Dermis blood vessel endothelial cell (primary cell): ENCODE measurements at regions not wholly inside any gene's neighbourhood (a gene's known extent, or its start where the extent isn't known, plus 50 kb on each side); places are given as distances from the start of the nearest gene placed in this dataset.

Source experiments
- DNase-seq: peaks from one replicate; pipeline ENCODE4 v3.0.0; 2010

DNA sequence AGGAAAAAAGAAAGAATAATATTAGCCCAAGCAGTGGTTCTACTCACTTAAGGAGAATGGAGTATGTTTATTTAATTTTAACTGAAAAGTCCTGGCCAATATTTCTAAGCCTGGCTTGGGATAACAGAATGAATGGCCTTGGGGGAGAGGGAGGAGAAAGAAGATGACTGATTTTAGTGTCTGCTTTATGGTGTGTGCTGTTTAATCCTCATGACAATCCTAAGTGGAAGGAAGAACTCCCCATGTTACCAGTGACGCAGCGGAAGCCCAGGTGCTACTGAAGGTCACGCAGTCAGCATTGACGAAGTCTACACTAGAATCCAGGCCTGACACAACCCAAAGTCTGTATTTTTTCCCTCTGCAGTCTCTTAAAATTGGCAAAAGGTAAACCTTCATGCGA, 50.5 kb downstream of the PALM2AKAP2 start:
- DNase-seq = no peak

DNA sequence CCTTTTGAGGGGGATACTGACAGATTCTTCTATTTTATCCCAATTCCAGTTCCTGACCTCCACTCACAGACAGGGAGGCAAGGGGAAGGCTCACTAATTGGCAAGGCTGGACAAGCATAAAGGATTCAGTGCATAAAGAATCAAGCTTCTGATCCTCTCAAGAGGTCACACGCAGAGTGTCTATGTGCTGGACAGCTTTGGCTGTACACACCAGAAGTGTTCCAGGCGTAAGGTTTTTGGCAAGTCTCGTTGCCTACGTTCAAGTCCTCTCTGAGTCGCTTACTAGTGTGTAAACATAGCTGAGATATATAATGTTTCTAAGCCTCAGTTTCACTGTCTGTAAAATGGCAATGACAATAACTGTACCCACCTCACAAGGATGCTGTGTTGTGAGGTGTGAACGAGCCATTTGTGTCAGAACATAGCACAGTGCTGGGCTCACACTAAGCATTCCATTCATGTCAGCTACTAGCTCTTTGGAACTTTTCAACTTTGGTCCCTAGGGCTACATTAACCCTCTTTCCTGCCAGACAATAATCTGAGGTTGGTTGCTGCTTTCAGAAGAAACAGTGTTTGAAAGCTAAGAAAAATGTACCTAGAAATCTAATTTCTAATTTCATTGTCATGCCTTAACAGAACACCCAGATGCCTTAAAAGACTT, 52.1 kb downstream of the PALM2AKAP2 start:
- no peak for DNase-seq

DNA sequence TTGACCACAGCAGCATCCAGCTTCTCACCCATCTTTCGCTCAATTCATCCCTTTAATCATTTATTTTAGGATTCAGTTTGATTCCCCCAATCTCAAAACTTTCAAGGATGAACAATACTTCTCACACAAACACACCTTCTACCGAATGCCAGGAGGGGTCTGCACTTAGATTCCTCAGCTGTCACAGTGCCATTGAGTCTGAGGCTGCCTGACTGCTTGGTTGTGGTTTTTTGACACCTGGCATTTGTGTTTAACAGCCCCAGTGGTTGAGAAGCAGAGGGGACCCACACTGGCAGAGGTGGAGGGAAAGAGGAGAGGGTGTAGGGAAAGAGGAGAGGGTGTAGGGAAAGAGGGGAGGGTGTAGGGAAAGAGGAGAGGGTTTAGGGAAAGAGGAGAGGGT, 54.9 kb downstream of the PALM2AKAP2 start:
- no peak for DNase-seq

DNA sequence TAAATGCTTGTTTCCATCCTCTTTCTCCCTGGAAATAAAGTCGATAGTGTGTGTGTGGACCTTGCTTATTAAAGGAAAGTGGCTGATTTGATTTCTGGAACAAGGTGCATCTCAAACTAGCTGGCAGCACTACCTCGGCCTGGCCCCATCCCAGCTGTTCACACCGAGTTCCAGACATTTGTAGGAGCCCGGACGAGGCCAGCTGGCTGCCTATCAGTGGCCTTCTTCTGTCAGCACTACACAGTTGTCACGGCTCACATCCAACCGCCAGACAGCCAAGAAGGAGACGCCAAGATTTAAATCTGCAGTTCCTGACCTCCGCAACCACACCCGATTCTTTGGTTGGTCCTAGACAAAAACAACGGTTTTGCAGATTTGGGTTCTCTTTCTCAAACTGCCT, 63.6 kb downstream of the PALM2AKAP2 start:
- DNase-seq = no peak

DNA sequence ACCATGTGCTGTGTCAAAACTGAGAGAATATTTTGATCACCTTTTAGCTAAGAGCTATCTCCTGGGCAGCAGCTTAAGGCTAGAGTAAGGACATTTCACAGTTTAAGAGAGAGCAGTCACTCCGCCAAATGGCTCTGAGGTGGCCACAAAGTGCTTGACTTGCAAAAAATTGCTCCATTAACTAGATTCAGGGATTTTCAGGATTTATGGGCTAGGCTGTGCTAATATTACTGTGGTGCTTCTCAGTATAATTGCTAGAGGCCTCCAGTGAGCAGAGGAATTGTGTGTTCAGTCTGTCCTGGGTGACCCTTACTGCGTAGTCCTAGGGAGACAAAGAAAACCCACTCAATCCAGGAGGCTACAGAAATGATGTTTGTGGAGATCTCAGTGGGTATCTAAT, 65.2 kb downstream of the PALM2AKAP2 start:
- DNase-seq = no peak

DNA sequence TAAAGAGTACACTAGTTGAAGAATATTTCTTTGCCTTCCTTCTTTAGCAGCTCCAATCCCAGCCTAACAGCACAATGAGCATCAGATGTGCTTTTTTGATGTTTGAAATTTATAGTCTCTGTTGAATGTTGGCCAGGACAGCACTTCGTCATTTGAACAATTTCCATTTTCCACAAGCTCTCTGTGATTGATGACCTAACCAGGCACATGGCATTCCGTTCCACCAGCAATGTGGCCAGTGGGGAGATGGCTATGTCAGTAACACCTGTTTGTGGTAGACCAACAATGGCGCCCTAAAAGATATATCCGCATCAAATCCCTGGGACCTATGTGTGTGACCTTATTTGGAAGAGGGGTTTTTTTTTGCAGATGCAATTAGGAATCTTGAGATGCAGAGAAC, 66.8 kb downstream of the PALM2AKAP2 start:
- DNase-seq = no peak

DNA sequence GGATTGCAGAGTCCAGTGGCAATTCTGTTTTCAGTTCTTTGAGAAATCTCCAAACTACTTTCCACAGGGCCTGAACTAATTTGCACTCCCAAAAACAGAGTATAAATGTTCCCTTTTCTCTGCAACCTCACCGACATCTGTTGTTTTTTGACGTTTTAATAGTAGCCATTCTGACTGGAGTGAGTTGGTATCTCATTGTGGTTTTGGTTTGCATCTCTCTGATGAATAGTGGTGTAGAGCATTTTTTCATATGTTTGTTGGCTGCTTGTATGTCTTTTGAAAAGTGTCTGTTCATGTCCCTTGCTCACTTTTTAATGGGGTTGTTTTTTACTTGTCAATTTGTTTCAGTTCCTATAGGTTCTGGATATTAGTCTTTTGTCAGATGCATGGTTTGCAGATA, 72.6 kb downstream of the PALM2AKAP2 start:
- DNase-seq = no peak

DNA sequence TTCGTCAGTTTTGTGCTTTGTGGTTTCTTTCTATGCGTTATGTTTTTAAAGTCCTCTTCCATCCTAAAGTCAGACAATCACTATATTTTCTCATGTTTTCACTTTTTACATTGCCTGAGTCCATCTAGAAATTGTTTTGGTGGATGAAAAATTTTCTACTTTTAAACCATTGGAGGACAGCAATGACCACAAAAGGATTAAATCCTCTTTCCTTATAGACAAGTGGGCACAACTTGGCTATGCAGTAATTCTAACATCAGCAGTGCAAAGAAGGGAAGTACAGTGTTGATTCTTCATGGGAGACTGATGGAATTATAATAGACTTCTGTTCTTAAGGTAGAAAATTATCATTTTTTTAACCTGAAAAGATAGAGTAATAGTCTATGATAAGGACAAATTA, 75.5 kb downstream of the PALM2AKAP2 start:
- no peak for DNase-seq

DNA sequence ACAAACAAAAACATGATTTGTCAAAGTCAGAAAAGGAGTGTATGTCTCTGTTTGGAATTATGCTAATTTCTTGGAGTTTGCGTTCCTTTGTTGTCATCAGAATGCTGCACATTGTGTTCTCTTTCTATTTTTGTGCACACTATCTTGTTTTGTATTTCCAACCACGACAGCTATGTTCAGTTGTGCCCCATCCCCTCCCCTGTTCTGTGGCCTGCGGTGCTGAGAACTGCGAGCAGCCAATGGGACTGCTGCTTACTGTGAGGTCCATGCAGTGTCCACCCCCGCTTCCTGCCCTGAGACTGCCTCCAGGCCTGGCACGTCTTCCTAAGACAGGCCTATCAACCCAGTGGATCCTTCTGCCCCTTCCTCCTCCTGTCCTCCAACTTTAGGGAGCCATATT, 76.8 kb downstream of the PALM2AKAP2 start:
- no peak for DNase-seq

DNA sequence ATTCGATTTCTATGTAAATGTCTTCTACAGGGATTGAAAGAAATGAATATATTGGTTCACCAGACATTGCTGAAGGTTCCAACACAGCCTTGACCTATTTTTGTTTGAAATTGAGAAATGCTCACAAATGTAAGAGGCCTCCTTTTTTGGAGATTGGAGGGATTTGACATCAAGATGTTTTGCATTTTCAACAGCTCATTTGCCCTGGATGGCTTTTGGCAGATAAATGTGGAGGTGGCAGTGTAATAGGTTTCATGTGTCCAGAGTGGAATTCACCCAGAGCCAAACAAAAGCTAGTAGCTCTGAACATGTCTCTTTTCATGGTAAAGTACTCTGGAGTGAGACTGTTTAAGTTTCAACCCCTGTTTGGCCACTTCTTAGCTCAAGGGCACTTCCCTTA, 77.3 kb downstream of the PALM2AKAP2 start:
- no peak for DNase-seq

DNA sequence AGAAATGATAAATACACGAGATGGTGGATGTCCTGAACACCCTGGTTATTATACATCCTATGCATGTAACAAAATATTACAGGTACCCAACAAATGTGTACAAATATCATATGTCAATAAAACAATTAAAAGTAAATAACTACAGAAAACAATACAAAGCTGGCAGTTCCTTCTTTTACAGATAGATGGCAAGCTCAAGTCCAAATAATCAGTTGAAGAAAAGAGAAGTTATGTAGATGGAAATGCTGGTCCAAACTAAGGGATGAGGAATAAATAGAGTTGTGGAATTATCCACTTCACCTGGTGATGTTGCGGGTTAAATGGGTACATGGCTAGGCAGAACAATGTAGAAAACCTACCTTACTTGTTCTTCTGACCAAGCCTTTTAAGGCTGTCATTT, 79.4 kb downstream of the PALM2AKAP2 start:
- no peak for DNase-seq

DNA sequence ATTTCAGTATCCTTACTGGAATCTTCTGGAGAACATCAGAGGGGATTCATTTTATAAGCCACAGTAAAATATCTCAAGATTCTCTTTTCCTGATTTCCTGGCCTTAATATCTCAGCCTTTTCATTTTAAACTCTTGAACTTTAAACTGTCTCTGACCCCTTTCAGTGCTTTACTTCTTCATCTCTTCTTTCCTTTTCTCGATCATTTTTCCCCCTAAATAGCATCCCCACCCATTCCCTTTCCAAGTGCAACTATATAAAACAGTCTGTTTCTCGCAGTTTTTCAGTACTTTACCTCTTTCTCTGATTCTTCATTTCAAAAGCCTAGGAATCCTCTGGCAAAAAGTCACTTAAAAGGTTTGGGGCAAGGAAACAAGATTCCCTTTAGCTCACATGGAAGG, 80.5 kb downstream of the PALM2AKAP2 start:
- DNase-seq = no peak

DNA sequence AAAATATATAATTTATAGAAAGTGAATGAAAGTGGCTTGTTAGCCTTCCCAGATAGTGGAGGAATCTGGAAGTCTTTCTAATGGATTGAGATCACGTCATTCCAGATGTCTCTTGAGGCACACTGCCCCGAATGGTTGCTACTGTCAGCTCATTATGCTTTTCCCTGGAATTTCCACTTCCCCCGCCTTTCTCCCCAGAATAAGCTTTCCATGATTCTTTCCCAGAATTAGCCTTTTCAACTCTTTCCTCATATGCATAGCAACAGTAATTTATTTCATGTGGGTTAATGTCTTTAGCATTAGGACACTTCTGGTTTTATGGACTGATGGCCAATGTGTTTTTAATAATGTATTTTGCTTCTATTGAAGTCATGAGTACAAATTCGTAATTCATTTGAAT, 81.5 kb downstream of the PALM2AKAP2 start:
- no peak for DNase-seq

DNA sequence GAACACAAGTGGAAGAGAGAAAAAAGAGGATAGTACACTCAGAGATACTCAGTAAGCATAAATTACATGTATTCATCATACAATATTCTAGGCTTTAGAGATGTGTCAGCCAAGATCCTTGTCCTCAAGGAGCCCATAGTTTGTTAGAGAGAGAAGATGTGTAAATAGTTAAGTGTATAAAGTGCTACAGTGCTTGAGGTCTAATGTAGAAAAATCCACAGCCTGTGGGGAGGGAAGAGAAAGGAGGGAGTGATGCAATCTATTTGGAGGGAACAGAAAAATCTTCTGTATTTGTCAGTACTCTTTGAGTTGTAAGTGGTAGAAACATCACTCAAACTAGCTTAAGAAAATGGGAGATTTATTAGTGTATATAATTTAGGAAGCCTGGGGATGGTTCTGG, 81.9 kb downstream of the PALM2AKAP2 start:
- no peak for DNase-seq

DNA sequence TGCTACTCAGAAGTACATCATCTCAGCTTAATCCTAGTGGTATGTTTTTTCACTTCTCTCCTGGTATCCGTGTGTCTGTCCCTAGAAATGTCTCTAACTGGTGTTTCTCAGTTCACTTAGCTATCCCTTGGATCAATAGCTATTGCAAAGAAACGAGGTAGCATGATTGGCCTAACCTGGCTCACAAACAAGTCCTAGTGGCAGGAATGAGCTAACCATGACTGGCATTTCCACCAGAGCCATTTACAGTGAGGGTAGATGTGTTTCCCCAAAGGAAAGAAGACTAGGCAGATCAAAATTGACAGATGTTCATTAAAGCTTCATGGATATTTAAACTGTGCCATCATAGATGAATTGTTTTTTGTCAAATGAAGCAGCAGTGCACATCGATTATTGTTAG, 82.5 kb downstream of the PALM2AKAP2 start:
- DNase-seq = no peak

DNA sequence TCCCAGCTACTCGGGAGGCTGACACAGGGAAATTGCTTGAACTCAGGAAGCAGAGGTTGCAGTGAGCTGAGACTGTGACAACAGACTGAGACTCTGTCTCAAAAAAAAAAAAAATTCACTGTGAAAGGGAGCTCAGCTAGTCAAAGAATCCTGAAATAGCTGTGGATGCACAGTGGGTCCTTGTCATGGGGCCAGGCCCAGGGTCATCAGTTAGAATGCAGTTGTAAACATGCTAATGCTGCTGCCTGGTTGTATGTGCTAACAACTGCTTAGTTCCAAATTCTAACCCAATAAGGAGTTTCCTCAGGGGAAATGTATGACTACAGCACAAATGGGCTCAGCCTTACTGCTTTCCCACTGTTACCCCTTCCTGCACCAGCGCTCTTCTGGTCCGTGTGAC, 84.0 kb downstream of the PALM2AKAP2 start:
- no peak for DNase-seq

DNA sequence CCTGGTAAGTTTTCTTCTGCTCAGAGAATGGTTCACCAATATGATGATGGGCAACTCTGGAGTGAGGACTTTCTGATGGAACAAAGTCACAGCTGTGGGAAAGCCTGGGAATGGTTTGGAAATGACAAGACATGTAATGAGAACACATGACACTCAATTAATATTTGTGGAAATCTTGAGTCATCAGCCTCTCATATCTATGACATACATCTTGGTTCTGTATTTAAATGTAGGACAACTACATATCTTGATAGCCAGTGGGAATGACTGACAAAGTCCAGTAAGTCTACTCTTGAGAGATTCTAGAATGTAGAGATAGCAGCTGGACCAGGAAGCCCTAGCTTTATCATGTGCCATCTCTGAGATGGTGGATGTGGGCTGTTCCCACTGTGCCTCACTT, 85.5 kb downstream of the PALM2AKAP2 start:
- no peak for DNase-seq

DNA sequence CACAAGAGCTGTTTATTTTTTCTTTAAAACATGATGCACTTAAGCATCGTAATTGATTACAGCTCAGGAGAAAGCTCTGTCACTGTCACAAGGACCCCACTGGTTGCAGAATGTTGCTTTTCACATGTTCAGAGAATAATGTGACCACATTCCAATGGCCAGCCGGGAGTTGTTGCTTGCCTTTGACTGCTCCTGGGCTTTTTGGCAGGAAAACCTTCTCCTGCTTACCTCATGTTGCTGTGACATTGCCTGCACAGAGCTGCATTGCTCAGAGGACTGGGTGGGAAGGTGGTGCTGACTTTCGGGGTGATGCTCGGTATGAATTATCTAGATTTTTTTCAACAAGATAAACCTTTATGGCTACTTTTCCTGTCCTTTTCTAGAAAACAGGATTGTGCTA, 88.2 kb downstream of the PALM2AKAP2 start:
- DNase-seq = no peak

DNA sequence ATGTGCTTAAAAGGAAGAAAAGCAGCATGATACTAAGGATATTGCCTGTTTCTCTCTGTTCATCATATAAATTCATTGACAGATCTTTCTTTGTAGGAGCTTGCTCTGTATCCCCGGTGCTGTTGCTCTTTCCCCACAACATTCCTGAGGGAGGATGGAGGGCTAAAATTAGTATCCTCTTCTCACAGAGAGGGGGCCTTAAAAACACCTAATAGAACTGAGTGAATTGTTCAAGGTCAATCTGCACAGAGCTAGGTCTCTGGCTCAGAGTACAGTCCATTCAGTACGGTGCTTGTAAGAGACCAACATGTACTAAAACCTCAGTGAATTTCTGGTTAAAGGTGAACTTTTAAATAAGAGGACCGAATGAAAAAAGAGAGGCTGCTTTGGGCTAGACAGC, 88.7 kb downstream of the PALM2AKAP2 start:
- no peak for DNase-seq

DNA sequence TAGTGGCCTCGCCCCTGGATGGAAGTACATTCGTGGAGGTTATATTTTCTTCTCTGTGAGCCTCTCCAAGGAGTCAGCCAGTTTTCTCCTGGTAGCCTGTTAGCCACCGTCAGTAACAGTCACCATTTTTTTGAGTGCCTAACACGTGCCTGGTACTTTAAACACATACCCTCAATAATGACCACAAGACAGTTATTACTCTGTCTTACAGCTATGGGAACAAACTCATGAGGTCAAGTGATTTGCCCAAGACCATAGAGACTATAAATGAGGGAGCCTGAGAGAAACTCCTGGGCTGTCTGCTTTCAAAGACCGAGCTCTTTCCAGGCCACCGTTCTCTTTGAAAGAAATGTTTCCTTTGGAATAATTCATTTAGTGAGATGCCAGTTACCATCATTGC, 90.4 kb downstream of the PALM2AKAP2 start:
- no peak for DNase-seq

DNA sequence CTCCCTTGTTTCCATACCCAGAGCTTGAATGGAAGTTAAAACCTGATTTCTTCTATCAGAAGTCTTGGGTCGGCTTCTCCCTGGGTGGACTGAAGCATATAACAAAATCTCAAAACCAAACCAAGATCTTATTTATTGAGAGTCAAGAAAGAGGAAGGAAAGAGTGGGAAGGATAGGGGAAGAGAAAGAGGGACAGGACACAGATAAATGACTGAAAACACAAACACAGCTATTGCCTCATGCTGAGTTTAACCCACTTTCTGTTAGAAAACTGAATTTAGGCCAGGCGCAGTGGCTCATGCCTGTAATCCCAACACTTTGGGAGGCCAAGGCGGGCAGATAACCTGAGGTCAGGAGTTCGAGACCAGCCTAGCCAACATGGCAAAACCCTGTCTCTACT, 92.9 kb downstream of the PALM2AKAP2 start:
- no peak for DNase-seq

DNA sequence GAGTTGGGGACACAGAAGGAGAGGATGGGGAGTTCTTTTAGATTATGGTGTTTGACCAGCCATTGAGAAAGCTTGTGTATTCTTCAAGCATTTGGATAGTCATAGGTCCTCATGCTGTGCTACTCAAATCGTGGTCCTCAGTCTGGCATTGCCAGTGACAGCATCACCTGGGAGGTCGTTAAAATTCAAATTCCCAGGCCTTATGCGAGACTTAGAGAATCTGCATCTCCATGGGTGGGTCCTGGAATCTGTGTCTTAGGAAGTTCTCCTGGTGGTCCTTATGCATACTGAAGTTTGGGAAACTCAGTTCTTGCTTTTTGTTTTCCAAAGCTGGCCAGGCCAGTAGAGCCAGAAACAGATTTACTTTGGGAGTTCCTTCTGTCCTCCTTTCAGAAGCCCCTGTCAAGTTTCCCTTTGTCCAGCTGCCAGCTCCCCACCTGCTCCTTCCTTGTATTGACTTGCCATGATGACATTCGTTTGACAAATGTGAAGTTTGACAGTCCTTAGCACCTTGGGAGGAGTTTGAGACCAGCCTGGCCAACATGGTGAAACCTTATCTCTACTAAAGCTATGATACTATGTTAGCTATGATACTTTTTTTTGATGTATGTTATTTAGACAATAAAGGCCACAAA, 95.6 kb downstream of the PALM2AKAP2 start:
- no peak for DNase-seq

DNA sequence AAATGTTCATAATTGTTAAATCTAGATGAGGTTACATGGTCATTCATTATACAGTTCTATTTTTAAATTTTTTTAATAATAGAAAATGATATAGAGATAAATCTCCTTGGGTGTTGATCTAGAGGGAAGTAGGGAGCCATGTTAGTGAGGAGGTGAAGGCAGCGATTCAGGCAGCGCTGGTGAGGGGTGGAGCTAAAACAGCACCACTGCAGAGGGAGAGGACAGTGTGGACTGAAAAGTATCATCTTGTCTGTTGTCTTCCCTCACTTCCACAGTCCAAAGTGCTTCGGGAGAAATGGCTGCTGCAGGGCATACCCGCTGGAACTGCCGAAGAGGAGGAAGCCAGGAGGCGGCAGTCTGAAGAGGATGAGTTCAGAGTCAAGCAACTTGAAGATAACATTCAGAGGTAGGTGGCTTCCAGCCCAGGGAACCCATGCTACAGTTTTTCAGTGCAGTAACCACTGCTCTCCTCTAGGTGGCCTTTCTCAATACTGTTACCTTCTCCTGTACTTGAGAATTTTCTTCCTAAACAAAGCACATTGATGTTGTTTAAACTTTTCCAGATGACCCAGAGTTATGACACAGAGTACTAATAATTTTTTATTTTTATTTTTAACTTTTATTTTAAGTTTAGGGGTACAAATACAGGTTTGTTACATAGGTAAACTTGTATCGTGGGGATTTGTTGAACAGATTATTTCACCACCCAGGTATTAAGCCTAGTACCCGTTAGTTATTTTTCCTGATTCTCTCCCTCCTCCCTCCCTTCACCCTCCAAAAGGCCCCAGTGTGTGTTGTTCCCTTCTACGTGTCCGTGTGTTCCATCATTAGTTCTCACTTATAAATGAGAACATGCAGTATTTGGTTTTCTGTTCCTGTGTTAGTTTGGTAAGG, 100.5 kb downstream of the PALM2AKAP2 start:
- peak; percentile 65 for DNase-seq

DNA sequence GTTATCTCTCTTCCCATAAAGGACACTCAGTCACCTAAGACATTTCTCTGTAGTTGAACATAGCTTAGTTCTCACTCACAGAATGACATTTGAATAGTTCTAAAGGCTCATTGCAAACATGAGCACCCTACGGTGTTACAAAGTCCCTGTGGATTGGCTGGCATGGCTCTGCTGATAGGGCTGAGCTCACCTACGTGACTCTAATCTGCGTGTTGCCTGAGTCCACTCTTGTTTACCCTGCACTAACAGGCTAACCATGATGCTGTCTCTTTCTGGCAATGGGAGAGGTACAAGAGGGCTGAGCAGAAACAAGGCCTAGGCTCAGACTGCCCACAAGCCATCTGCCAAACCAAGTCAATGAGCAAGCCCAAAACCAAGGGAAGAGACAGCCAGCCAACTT, 103.6 kb downstream of the PALM2AKAP2 start:
- DNase-seq = no peak
